ENCODE measurements at regions not wholly inside any gene's neighbourhood (a gene's known extent, or its start where the extent isn't known, plus 50 kb on each side); places are given as distances from the start of the nearest gene placed in this dataset.
A peak's percentile ranks its signal among the peaks of the same experiment; 100 is the strongest.

- TF ChIP-seq CTCF (IDR thresholded peaks at IDR 0.05; ENCODE audit: low read depth, low read length) = no peak
- H3K36me3 ChIP-seq = no peaks in the 10 kb centered on the region
- DNase-seq = no peak
- no peaks in the 10 kb centered on the region for H3K27me3 ChIP-seq (ENCODE audit: insufficient read depth, low read depth, severe bottlenecking)
- no peak overlapping the region for H3K27ac ChIP-seq
- H3K9me3 ChIP-seq (ENCODE audit: severe bottlenecking) = no peaks in the 10 kb centered on the region
- H3K4me3 ChIP-seq (ENCODE audit: low read depth, low read length) = no peak overlapping the region
Observed at GRCh38 chr11:92141159-92141558, 83.5 kb upstream of the FAT3 start.

GRCh38 chr11:92140021-92140420 lies 84.6 kb upstream of the FAT3 start:
- Histone ChIP-seq H3K27ac (no peak overlapping the region), H3K27me3 (ENCODE audit: insufficient read depth, low read depth, severe bottlenecking) (no peaks in the 10 kb centered on the region), H3K36me3 (no peaks in the 10 kb centered on the region), H3K9me3 (ENCODE audit: severe bottlenecking) (no peaks in the 10 kb centered on the region), H3K4me3 (ENCODE audit: low read depth, low read length) (no peak overlapping the region)
- TF ChIP-seq CTCF (IDR thresholded peaks at IDR 0.05; ENCODE audit: low read depth, low read length) = no peak
- DNase-seq = no peak

- H3K27ac ChIP-seq = no peak overlapping the region
- no peak overlapping the region for H3K4me3 ChIP-seq (ENCODE audit: low read depth, low read length)
- DNase-seq = no peak
- TF ChIP-seq CTCF (IDR thresholded peaks at IDR 0.05; ENCODE audit: low read depth, low read length) = no peak
- no peaks in the 10 kb centered on the region for H3K27me3 ChIP-seq (ENCODE audit: insufficient read depth, low read depth, severe bottlenecking)
- no peaks in the 10 kb centered on the region for H3K9me3 ChIP-seq (ENCODE audit: severe bottlenecking)
- H3K36me3 ChIP-seq = no peaks in the 10 kb centered on the region
Observed at GRCh38 chr11:92138296-92138695, 86.3 kb upstream of the FAT3 start.

GRCh38 chr11:92137747-92138146 lies 86.9 kb upstream of the FAT3 start:
- Histone ChIP-seq H3K4me3 (ENCODE audit: low read depth, low read length) (no peak overlapping the region), H3K36me3 (no peaks in the 10 kb centered on the region), H3K27ac (no peak overlapping the region), H3K27me3 (ENCODE audit: insufficient read depth, low read depth, severe bottlenecking) (no peaks in the 10 kb centered on the region), H3K9me3 (ENCODE audit: severe bottlenecking) (no peaks in the 10 kb centered on the region)
- DNase-seq = no peak
- TF ChIP-seq CTCF (IDR thresholded peaks at IDR 0.05; ENCODE audit: low read depth, low read length) = no peak

GRCh38 chr11:92136797-92137196 lies 87.8 kb upstream of the FAT3 start:
- peak; percentile 29 for DNase-seq
- peak; percentile 42; the same call in 1 of the 2 replicates for TF ChIP-seq CTCF (IDR thresholded peaks at IDR 0.05; ENCODE audit: low read depth, low read length)
- H3K27me3 ChIP-seq (ENCODE audit: insufficient read depth, low read depth, severe bottlenecking) = no peaks in the 10 kb centered on the region

GRCh38 chr11:92131289-92131865 lies 93.2 kb upstream of the FAT3 start:
- no peak for TF ChIP-seq CTCF (IDR thresholded peaks at IDR 0.05; ENCODE audit: low read depth, low read length)
- Histone ChIP-seq H3K27ac (no peak overlapping the region), H3K4me3 (ENCODE audit: low read depth, low read length) (no peak overlapping the region), H3K9me3 (ENCODE audit: severe bottlenecking) (no peaks in the 10 kb centered on the region), H3K27me3 (ENCODE audit: insufficient read depth, low read depth, severe bottlenecking) (no peaks in the 10 kb centered on the region), H3K36me3 (no peaks in the 10 kb centered on the region)
- peak; percentile 22 for DNase-seq

More at GRCh38 chr11:92136797-92137196, 87.8 kb upstream of the FAT3 start:
- Histone ChIP-seq H3K36me3 (no peaks in the 10 kb centered on the region), H3K4me3 (ENCODE audit: low read depth, low read length) (no peak overlapping the region), H3K27ac (no peak overlapping the region), H3K9me3 (ENCODE audit: severe bottlenecking) (no peaks in the 10 kb centered on the region)

Measured in WERI-Rb-1 (cell line).